Esophagus muscularis mucosa (tissue), 4 donors: ENCODE measurements at regions not wholly inside any gene's neighbourhood (a gene's known extent, or its start where the extent isn't known, plus 50 kb on each side); places are given as distances from the start of the nearest gene placed in this dataset.

ENCODE experiments used
- DNase-seq: peaks from one replicate; pipeline ENCODE4 v3.0.0-alpha.2; 2017; ENCODE audit errors: extremely low spot score
- H3K27ac ChIP-seq, 4 donors: fragments of 200-600 bp; sonication (generic); replicated peaks in 1 of 4; 1 replicate in 3 of 4; 2 replicates in 1 of 4; pipeline ENCODE4 v1.5.1; 2016 to 2019; ENCODE audit warnings: mild to moderate bottlenecking in 1 of 4
- H3K27me3 ChIP-seq, 4 donors: fragments of 200-600 bp; sonication (generic); one replicate each; pipeline versions ENCODE4 v1.5.1 to v1.6.0; 2016 to 2019
- H3K36me3 ChIP-seq, 4 donors: fragments of 200-600 bp; sonication (generic); one replicate each; pipeline ENCODE4 v1.5.1; 2016 to 2019
- H3K4me1 ChIP-seq, 4 donors: fragments of 200-600 bp; sonication (generic); one replicate each; pipeline ENCODE4 v1.5.1; 2016 to 2019
- H3K4me3 ChIP-seq, 4 donors: fragments of 200-600 bp; sonication (generic); 1 replicate in 2 of 4; 2 replicates in 2 of 4; pipeline ENCODE4 v1.5.1; 2016 to 2019; ENCODE audit warnings: mild to moderate bottlenecking in 4 of 4, moderate library complexity in 1 of 4
- H3K9me3 ChIP-seq, 4 donors: fragments of 200-600 bp; sonication (generic); 1 replicate in 3 of 4; 2 replicates in 1 of 4; pipeline ENCODE4 v1.5.1; 2016 to 2019
- EP300 ChIP-seq: sonication (generic); formaldehyde crosslinking; IDR thresholded peaks from one replicate; pipeline ENCODE4 v1.6.1; 2017; ENCODE audit warnings: antibody characterized with exemption
- POLR2A ChIP-seq: fragments of 450-650 bp; IDR thresholded peaks from one replicate; pipeline ENCODE4 v1.6.1; 2017; ENCODE audit warnings: antibody characterized with exemption, moderate library complexity, mild to moderate bottlenecking, low read depth
- POLR2AphosphoS5 ChIP-seq, 2 donors: sonication (generic); formaldehyde crosslinking; IDR thresholded peaks; one replicate each; pipeline ENCODE4 v1.6.1; 2017; ENCODE audit warnings: antibody characterized with exemption in 2 of 2
- WGBS: methylation state at CpG from one replicate; pipeline ENCODE4 v1.1.5; 2018; 5-methylcytosine and 5-hydroxymethylcytosine counted together
- intact Hi-C: fragments of 100-400 bp; cut with DNase I; formaldehyde crosslinking; loops from one replicate; pipeline ENCODE4 v1.15.1; 2023
- TF ChIP-seq, protein P1 (sequence below), 3 experiments: fragments of 200-600 bp in 2 of 3; fragments of 450-650 bp in 1 of 3; sonication (generic) in 2 of 3; IDR thresholded peaks; one replicate each; pipeline ENCODE4 v1.5.1; 2017 to 2019; ENCODE audit warnings: antibody characterized with exemption in 3 of 3, mild to moderate bottlenecking in 2 of 3, moderate library complexity in 1 of 3

DNA sequence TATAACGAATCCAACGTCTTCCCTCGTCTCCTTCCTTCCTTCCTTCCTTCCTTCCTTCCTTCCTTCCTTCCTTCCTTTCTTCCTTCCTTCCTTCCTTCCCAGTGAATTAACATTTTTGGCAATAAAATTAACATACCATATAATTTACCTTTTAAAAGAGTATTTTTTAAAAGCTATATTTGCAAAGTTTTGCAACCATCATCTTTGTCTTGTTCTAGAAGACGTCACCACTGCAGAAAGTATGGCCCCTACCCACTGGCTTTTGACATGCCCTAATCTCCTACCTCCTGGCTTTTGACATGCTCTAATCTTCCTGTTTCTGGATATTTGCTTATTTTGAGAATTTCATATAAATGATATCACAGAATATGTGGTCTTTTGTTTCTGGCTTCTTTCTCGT lies 1023.9 kb upstream of the ZEB2 start:
- no peak overlapping the region for H3K4me3 ChIP-seq
- no peak for TF ChIP-seq EP300
- no peak for TF ChIP-seq POLR2A
- no peak for TF ChIP-seq POLR2AphosphoS5 (IDR thresholded peaks at IDR 0.05)
- TF ChIP-seq, protein P1, sequence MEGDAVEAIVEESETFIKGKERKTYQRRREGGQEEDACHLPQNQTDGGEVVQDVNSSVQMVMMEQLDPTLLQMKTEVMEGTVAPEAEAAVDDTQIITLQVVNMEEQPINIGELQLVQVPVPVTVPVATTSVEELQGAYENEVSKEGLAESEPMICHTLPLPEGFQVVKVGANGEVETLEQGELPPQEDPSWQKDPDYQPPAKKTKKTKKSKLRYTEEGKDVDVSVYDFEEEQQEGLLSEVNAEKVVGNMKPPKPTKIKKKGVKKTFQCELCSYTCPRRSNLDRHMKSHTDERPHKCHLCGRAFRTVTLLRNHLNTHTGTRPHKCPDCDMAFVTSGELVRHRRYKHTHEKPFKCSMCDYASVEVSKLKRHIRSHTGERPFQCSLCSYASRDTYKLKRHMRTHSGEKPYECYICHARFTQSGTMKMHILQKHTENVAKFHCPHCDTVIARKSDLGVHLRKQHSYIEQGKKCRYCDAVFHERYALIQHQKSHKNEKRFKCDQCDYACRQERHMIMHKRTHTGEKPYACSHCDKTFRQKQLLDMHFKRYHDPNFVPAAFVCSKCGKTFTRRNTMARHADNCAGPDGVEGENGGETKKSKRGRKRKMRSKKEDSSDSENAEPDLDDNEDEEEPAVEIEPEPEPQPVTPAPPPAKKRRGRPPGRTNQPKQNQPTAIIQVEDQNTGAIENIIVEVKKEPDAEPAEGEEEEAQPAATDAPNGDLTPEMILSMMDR (IDR thresholded peaks at IDR 0.05), result no peak
- no peaks in the 10 kb centered on the region for H3K27me3 ChIP-seq
- no peak for DNase-seq
- no peak overlapping the region for H3K27ac ChIP-seq
- H3K36me3 ChIP-seq, result no peaks in the 10 kb centered on the region
- WGBS, result 85% methylated on average over 5 of the region's 5 CpGs
- no peaks in the 10 kb centered on the region for H3K4me1 ChIP-seq
- intact Hi-C loops, result no loop called here
- H3K9me3 ChIP-seq, result no peaks in the 10 kb centered on the region

DNA sequence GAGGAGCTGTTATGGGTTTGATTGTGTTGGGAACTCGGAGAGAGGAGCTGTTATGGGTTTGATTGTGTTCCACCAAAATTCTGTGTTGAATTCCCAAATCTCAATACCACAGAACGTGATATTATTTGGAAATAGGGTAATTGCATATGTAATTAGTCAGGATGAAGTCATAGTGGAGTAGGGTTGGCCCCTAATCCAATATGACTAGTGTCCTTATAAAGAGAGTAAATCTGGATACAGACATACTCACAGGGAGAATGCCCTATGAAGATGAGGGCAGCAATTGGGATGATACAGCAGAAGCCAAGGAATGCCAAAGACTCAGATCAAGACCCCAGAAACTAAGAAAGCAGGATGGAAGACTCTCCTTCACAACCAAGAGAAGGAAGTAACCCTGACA lies 1023.2 kb upstream of the ZEB2 start:
- Histone ChIP-seq H3K36me3 (no peaks in the 10 kb centered on the region), H3K4me1 (no peaks in the 10 kb centered on the region), H3K4me3 (no peak overlapping the region), H3K27me3 (no peaks in the 10 kb centered on the region), H3K27ac (no peak overlapping the region), H3K9me3 (no peaks in the 10 kb centered on the region)
- intact Hi-C loops, result no loop called here
- WGBS, result 88% methylated on average over 2 of the region's 2 CpGs
- no peak for DNase-seq
- TF ChIP-seq, protein P1 (IDR thresholded peaks at IDR 0.05), result no peak

- no peaks in the 10 kb centered on the region for H3K4me1 ChIP-seq
- no peak overlapping the region for H3K27ac ChIP-seq
- DNase-seq, result no peak
- no peaks in the 10 kb centered on the region for H3K9me3 ChIP-seq
- no peak overlapping the region for H3K4me3 ChIP-seq
- WGBS, result 93% methylated on average over 2 of the region's 2 CpGs
- H3K36me3 ChIP-seq, result no peaks in the 10 kb centered on the region
- TF ChIP-seq EP300 (no peak), POLR2A (no peak), POLR2AphosphoS5 (IDR thresholded peaks at IDR 0.05) (no peak)
- TF ChIP-seq, protein P1 (IDR thresholded peaks at IDR 0.05), result no peak
- intact Hi-C loops, result no loop called here
- no peaks in the 10 kb centered on the region for H3K27me3 ChIP-seq
Observed at GRCh38 chr2:145541028-145541427, 1021.1 kb upstream of the ZEB2 start.

DNA sequence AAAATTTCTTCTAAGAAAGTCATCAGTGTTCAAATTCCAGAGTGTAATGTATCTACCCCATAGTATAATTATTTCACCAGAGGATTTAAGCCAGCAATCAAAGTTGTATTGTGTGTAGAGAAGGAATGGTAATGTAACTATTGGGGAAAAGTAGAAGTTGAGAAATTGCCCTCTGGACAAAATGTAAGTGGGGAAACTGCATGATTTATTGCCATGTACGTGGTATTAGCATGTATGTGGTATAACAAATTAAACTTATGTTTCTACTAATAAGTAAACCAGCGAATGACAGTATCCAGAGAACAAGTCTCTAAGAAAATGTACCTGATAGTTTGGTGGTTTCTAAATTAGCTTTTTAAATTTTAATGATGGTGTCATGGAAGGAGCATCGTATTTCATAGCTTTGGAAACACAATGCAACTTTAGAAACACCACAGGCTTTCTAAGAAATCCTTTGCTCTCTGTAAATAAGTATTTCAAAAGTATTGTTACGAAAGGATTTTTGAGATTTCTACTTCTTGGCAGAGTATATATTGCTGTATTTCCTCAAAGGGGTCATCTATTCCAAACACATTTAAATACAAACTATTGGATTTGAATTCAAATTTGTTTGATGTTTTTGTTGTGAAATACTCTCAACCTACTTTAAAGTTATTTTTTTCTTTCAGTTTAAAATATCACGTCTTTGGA lies 1018.9 kb upstream of the ZEB2 start:
- WGBS, result 85% methylated on average over 5 of the region's 5 CpGs

GRCh38 chr2:145530653-145531052 lies 1010.7 kb upstream of the ZEB2 start:
- no peak overlapping the region for H3K4me3 ChIP-seq
- intact Hi-C loops, result no loop called here
- no peaks in the 10 kb centered on the region for H3K36me3 ChIP-seq
- H3K27ac ChIP-seq, result no peak overlapping the region
- DNase-seq, result no peak
- H3K4me1 ChIP-seq, result no peaks in the 10 kb centered on the region
- no peaks in the 10 kb centered on the region for H3K9me3 ChIP-seq
- no peaks in the 10 kb centered on the region for H3K27me3 ChIP-seq
- TF ChIP-seq, protein P1 (IDR thresholded peaks at IDR 0.05), result no peak
- no peak for TF ChIP-seq POLR2AphosphoS5 (IDR thresholded peaks at IDR 0.05)
- TF ChIP-seq POLR2A, result no peak
- no peak for TF ChIP-seq EP300

More for the DNA sequence above, 1018.9 kb upstream of the ZEB2 start:
- Histone ChIP-seq H3K27ac (no peak overlapping the region), H3K4me3 (no peak overlapping the region), H3K27me3 (no peaks in the 10 kb centered on the region), H3K9me3 (no peaks in the 10 kb centered on the region), H3K4me1 (no peaks in the 10 kb centered on the region), H3K36me3 (no peaks in the 10 kb centered on the region)
- intact Hi-C loops, result no loop called here
- no peak for DNase-seq
- TF ChIP-seq, protein P1 (IDR thresholded peaks at IDR 0.05), result no peak
- TF ChIP-seq POLR2A, result no peak
